GM12801 (cell line): ENCODE measurements at regions not wholly inside any gene's neighbourhood (a gene's known extent, or its start where the extent isn't known, plus 50 kb on each side); places are given as distances from the start of the nearest gene placed in this dataset.

Experiments used
- CTCF ChIP-seq: IDR thresholded peaks from one replicate; pipeline ENCODE4 v1.5.1; 2011; ENCODE audit warnings: control low read depth; ENCODE audit not compliant: insufficient read length; ENCODE audit errors: extremely low read depth

GRCh38 chr7:118792682-118793081, 568.2 kb downstream of the ANKRD7 start:
- no peak for TF ChIP-seq CTCF

- no peak for TF ChIP-seq CTCF
Observed at GRCh38 chr7:118793582-118793981, 569.1 kb downstream of the ANKRD7 start.

DNA sequence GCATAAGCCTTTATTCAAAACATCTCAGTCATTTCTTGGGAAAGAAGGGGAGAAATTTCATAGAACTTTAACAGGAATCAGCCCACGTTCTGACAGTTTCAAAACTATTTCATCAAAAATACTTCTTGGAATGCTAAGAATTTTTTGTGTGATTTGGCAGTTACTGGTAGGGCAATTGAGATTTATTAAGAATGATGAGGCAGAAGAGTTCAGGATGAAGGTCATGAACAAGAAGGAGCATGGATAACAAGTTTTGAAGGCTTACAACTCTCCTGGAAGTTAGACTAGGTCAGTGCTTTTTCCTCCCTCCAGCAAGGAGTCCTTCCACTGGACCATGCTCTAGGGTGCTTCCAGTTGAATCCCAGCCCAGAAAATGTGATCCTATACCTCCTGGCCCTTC, 569.9 kb downstream of the ANKRD7 start:
- no peak for TF ChIP-seq CTCF

- TF ChIP-seq CTCF: no peak
Observed at GRCh38 chr7:118801366-118801765, 576.9 kb downstream of the ANKRD7 start.

DNA sequence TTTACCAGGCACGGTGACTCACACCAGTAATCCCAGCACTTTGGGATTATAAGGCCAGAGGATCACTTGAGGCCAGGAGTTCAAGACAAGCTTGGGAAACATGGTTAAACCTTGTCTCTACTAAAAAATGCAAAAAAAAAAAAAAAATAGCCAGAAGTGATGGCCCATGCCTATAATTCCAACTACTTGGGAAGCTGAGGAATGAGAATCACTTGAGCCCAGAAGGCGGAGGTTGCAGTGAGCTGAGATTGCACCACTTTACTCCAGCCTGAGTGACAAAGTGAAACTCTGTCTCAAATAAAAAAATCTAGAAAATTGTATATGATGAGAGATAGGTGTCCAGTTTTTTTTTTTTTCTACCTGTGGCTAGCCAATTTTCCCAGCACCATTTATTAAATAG, 578.2 kb downstream of the ANKRD7 start:
- no peak for TF ChIP-seq CTCF

- no peak for TF ChIP-seq CTCF
Observed at GRCh38 chr7:118826246-118826645, 601.7 kb downstream of the ANKRD7 start.

DNA sequence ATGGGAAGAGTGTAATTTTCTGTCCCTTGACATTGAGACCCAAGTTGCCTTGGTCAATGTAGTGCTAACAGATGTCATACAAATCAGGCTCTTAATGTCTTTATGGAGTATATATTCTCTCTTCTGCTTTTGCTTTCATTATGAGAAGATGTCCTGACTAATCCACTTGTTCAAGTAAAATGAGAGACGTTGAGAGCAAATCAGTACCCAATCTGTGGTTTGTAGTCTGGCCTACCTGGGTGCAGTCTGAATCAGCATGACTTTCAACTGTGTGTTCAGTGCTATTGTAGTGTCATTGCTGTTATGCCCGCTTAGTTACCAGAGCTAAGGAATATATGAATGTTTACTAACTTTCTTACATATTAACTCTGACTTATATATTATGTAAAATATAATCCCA, 612.4 kb downstream of the ANKRD7 start:
- no peak for TF ChIP-seq CTCF

DNA sequence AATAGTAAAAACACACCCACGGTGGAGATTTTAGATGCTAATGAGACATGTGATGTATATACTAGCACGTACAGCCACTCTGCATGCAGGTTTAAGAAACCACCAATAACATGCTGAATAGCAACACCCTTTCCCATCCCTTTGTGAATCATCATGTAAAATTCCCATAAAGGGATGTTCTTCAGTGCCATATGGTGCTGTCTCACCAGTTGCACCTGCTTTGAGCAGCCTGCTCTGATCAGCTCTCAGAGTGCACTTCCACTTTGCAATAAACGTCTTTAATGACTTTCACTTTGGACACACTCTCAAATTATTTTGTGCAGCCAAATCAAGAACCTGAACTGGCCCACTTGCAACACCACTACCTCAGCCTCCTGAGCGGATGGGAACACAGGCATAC, 615.0 kb downstream of the ANKRD7 start:
- no peak for TF ChIP-seq CTCF
